Neuronal stem cell (in vitro differentiated cells): ENCODE measurements at regions not wholly inside any gene's neighbourhood (a gene's known extent, or its start where the extent isn't known, plus 50 kb on each side); places are given as distances from the start of the nearest gene placed in this dataset.
A peak's percentile ranks its signal among the peaks of the same experiment; 100 is the strongest.

Experiments
- DNase-seq: peaks from one replicate; pipeline ENCODE4 v3.0.0-alpha.2; 2013; ENCODE audit warnings: low spot score
- H2AFZ ChIP-seq: one replicate; pipeline ENCODE4 v1.6.1; 2013; ENCODE audit warnings: mild to moderate bottlenecking, low read length, inconsistent platforms
- H2AK5ac ChIP-seq: 2 replicates; pipeline ENCODE4 v1.6.1; 2013; ENCODE audit warnings: low read depth, mild to moderate bottlenecking, inconsistent platforms, low read length, moderate library complexity, mixed read lengths
- H2BK120ac ChIP-seq: 2 replicates; pipeline ENCODE4 v1.6.1; 2013; ENCODE audit warnings: low read depth, mild to moderate bottlenecking, inconsistent platforms, low read length, moderate library complexity, mixed read lengths
- H2BK12ac ChIP-seq: one replicate; pipeline ENCODE4 v1.6.1; 2013; ENCODE audit warnings: low read length, inconsistent platforms
- H2BK15ac ChIP-seq: 2 replicates; pipeline ENCODE4 v1.6.1; 2013; ENCODE audit warnings: mild to moderate bottlenecking, low read length, inconsistent platforms, mixed read lengths
- H2BK5ac ChIP-seq: one replicate; pipeline ENCODE4 v1.6.1; 2013; ENCODE audit warnings: inconsistent platforms, mild to moderate bottlenecking, low read length, moderate library complexity
- H3K14ac ChIP-seq: one replicate; pipeline ENCODE4 v1.6.1; 2013; ENCODE audit warnings: low read length, inconsistent platforms
- H3K18ac ChIP-seq: 2 replicates; pipeline ENCODE4 v1.6.1; 2013; ENCODE audit warnings: low read length, inconsistent platforms
- H3K23ac ChIP-seq: 2 replicates; pipeline ENCODE4 v1.6.1; 2013; ENCODE audit warnings: low read depth, mild to moderate bottlenecking, mixed read lengths, low read length, inconsistent platforms; ENCODE audit not compliant: poor library complexity
- H3K27ac ChIP-seq: replicated peaks from 3 replicates; pipeline ENCODE4 v1.5.1; 2013; ENCODE audit warnings: low read length, inconsistent platforms
- H3K27me3 ChIP-seq, 3 experiments: 2 replicates each; pipeline ENCODE4 v1.6.1; 2013; ENCODE audit warnings: low read length in 3 of 3, mild to moderate bottlenecking in 2 of 3, inconsistent platforms in 1 of 3, low read depth in 1 of 3, mixed read lengths in 1 of 3, moderate library complexity in 1 of 3; ENCODE audit not compliant: control insufficient read depth in 3 of 3, insufficient read depth in 3 of 3
- H3K36me3 ChIP-seq, 2 donors: replicated peaks in 1 of 2; 2 replicates each; pipeline ENCODE4 v1.6.1; 2013; ENCODE audit warnings: low read length in 2 of 2; ENCODE audit not compliant: control insufficient read depth in 2 of 2, insufficient read depth in 2 of 2
- H3K4ac ChIP-seq: 2 replicates; pipeline ENCODE4 v1.6.1; 2013; ENCODE audit warnings: inconsistent platforms, mild to moderate bottlenecking, low read length, moderate library complexity
- H3K4me1 ChIP-seq, 2 donors: 1 replicate in 1 of 2; 2 replicates in 1 of 2; pipeline ENCODE4 v1.6.1; 2013; ENCODE audit warnings: low read length in 2 of 2, low read depth in 1 of 2; ENCODE audit not compliant: control insufficient read depth in 2 of 2, insufficient read depth in 1 of 2
- H3K4me2 ChIP-seq: one replicate; pipeline ENCODE4 v1.6.1; 2013; ENCODE audit warnings: mild to moderate bottlenecking, low read length, inconsistent platforms; ENCODE audit not compliant: insufficient read depth, poor library complexity, severe bottlenecking
- H3K4me3 ChIP-seq, 2 donors: 2 replicates each; pipeline ENCODE4 v1.5.1; 2013; ENCODE audit warnings: low read length in 2 of 2, mild to moderate bottlenecking in 2 of 2, inconsistent platforms in 1 of 2, moderate library complexity in 1 of 2
- H3K79me1 ChIP-seq: one replicate; pipeline ENCODE4 v1.6.1; 2013; ENCODE audit warnings: low read depth, mild to moderate bottlenecking, inconsistent platforms, low read length, moderate library complexity
- H3K9ac ChIP-seq: one replicate; pipeline ENCODE4 v1.6.1; 2013; ENCODE audit warnings: mild to moderate bottlenecking, low read depth, low read length, inconsistent platforms; ENCODE audit not compliant: poor library complexity
- H3K9me3 ChIP-seq, 2 donors: replicated peaks in 1 of 2; 2 replicates each; pipeline versions ENCODE3 to v1.6.1; 2013; ENCODE audit warnings: low read length in 2 of 2, mild to moderate bottlenecking in 2 of 2, inconsistent platforms in 1 of 2, low read depth in 1 of 2, mixed read lengths in 1 of 2, moderate library complexity in 1 of 2; ENCODE audit not compliant: control insufficient read depth in 2 of 2, insufficient read depth in 1 of 2
- H4K8ac ChIP-seq: one replicate; pipeline ENCODE4 v1.6.1; 2013; ENCODE audit warnings: low read depth, mild to moderate bottlenecking, inconsistent platforms, low read length, moderate library complexity
- H4K91ac ChIP-seq: one replicate; pipeline ENCODE4 v1.6.1; 2013; ENCODE audit warnings: low read length, low read depth, mild to moderate bottlenecking, inconsistent platforms; ENCODE audit not compliant: poor library complexity
- WGBS, 2 donors: extraction: QIAGEN DNeasy Blood & Tissue Kit; methylation state at CpG; one replicate each; pipeline ENCODE4 v1.1.7; 2013; ENCODE audit warnings: missing lambda C conversion rate in 2 of 2, mixed read lengths in 1 of 2; ENCODE audit not compliant: insufficient read length in 2 of 2, insufficient replicate concordance in 1 of 2; ENCODE audit errors: extremely low coverage in 2 of 2; 5-methylcytosine and 5-hydroxymethylcytosine counted together

DNA sequence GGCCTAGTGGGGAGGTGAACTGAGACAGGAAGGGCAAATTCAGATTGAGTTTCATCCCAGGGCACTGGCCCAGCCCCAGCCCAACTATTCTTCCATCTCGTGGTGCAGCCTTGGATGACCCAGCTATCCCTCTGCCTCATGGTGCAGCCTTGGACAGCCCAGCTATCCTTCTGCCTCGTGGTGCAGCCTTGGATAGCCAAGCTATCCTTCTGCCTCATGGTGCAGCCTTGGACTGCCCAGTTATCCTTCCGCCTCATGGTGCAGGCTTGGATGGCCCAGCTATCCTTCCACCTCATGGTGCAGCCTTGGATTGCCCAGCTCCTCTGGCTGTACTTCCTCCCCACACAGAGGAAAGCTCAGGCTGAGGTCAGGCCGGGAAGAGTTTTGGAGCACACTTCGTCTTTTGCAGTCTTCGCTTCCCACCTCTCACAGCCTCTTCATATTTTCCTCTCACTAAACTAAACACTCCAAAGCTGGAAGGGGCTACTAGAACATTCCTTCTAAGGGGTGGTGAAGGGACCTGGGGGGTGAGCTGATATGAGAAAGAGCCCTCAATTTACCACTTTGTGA lies 69.8 kb upstream of the TTC34 start:
- Histone ChIP-seq H2AK5ac (no peak overlapping the region), H3K36me3 (no peaks in the 10 kb centered on the region), H2BK120ac (no peak overlapping the region), H4K8ac (no peak overlapping the region), H3K4me3 (peak overlapping the region in 1 of 2 donors; percentile 9), H3K14ac (no peak overlapping the region), H3K18ac (no peak overlapping the region), H2AFZ (no peak overlapping the region), H3K27me3 (peaks cover 0 to 22% (median 0%) of the 10 kb centered on the region in 3 experiments), H2BK12ac (no peak overlapping the region), H4K91ac (no peak overlapping the region), H3K79me1 (no peaks in the 10 kb centered on the region), H3K4me2 (no peak overlapping the region), H3K23ac (no peak overlapping the region), H2BK5ac (no peak overlapping the region), H3K4me1 (no peaks in the 10 kb centered on the region), H2BK15ac (no peak overlapping the region), H3K9ac (no peak overlapping the region), H3K27ac (no peak overlapping the region), H3K9me3 (peaks cover 9 to 18% of the 10 kb centered on the region in 2 donors), H3K4ac (no peak overlapping the region)
- no peak for DNase-seq
- no CpG with 5 or more reads among the region's 6 CpGs for WGBS, 2 donors

DNA sequence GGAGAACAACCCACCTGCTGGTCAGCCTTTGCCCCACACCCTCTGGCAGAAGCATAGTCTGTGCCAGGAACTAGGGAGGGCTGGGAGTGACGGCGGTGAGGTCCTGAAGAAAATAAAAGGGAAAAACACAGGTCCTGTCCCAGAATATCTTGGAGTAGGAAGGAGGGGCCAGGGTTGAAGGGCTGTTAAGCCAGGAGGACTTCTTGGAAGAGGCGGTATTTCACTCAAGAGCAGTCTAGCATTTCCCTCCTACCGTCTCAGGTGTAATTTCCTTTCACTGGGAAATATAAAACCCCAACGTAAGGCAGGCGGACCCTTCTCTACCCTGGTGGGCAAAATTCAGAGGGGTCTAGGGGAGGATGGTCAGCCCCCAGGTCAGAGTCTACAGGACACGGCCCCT lies 72.7 kb upstream of the TTC34 start:
- H3K79me1 ChIP-seq = no peaks in the 10 kb centered on the region
- peaks cover 9 to 20% of the 10 kb centered on the region in 2 donors for H3K9me3 ChIP-seq
- H3K9ac ChIP-seq = no peak overlapping the region
- no peak overlapping the region for H3K18ac ChIP-seq
- peaks cover 0 to 32% (median 0%) of the 10 kb centered on the region in 3 experiments for H3K27me3 ChIP-seq
- H3K4me1 ChIP-seq = no peaks in the 10 kb centered on the region
- peak overlapping the region; percentile 79 for H2AK5ac ChIP-seq
- no peak overlapping the region for H3K4ac ChIP-seq
- no peak overlapping the region for H3K27ac ChIP-seq
- no peaks in the 10 kb centered on the region for H3K36me3 ChIP-seq
- H3K23ac ChIP-seq = no peak overlapping the region
- WGBS, 2 donors = no CpG with 5 or more reads among the region's 7 CpGs
- no peak overlapping the region for H2AFZ ChIP-seq
- H2BK15ac ChIP-seq = no peak overlapping the region
- DNase-seq = no peak
- H2BK5ac ChIP-seq = no peak overlapping the region
- H2BK12ac ChIP-seq = no peak overlapping the region
- H3K14ac ChIP-seq = no peak overlapping the region
- no peak overlapping the region for H4K8ac ChIP-seq
- H2BK120ac ChIP-seq = peak overlapping the region; percentile 41
- no peak overlapping the region for H3K4me3 ChIP-seq
- no peak overlapping the region for H4K91ac ChIP-seq
- no peak overlapping the region for H3K4me2 ChIP-seq

DNA sequence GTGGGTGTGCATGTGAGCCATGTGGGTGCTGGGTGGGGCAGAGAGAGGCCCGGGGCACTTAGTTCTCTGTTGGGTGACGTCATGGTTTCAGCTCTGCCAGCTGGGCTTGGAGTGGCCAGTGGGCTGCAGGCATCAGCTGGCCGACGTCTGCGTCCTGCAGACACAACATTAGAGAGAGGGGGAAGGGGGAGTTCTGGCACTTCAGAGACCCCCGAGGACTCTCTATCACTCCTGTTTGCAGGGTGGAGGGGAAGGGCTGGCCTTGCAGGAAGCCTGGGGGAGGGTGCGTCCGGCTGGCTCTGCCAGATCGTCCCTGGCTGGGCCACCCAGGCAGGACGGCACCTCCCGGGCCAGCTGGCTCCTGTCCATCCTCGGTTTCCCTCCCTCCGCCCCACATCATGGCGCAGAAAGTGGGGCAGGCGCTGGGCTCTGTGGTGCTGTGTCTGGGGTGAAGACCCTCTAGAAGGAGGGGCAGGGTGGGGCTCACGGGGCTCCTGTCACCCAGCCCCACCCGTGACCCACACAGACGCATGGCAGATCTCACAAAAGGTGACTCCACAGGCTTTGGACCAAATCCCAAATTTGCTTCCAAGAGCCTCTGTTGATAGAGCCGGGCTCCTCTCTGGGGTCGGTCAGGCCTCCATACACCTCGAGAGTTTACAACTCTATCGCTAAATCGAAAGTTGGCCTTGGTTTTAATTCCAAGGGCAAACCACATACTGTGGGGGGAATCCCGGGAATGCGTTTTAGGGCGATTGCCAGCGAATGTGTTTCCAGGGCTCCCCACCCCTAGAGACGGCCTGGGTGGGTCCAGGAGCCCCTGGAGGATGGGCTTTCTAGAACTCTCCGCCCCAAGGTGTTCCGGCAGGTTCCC lies 73.4 kb upstream of the TTC34 start:
- peaks cover 0 to 37% (median 0%) of the 10 kb centered on the region in 3 experiments for H3K27me3 ChIP-seq
- H3K4ac ChIP-seq = no peak overlapping the region
- DNase-seq = no peak
- no peak overlapping the region for H2AFZ ChIP-seq
- no peaks in the 10 kb centered on the region for H3K36me3 ChIP-seq
- H3K4me2 ChIP-seq = no peak overlapping the region
- H2BK120ac ChIP-seq = no peak overlapping the region
- H3K9me3 ChIP-seq = peaks cover 9 to 20% of the 10 kb centered on the region in 2 donors
- no peak overlapping the region for H4K8ac ChIP-seq
- H3K14ac ChIP-seq = no peak overlapping the region
- no CpG with 5 or more reads among the region's 30 CpGs for WGBS, 2 donors
- H3K4me3 ChIP-seq = no peak overlapping the region
- H3K4me1 ChIP-seq = no peaks in the 10 kb centered on the region
- H2BK15ac ChIP-seq = no peak overlapping the region
- H3K9ac ChIP-seq = no peak overlapping the region
- H3K27ac ChIP-seq = no peak overlapping the region
- H2AK5ac ChIP-seq = peak overlapping the region; percentile 84
- H3K18ac ChIP-seq = no peak overlapping the region
- no peak overlapping the region for H4K91ac ChIP-seq
- H2BK5ac ChIP-seq = no peak overlapping the region
- peak overlapping the region; percentile 55 for H3K23ac ChIP-seq
- H3K79me1 ChIP-seq = no peaks in the 10 kb centered on the region
- no peak overlapping the region for H2BK12ac ChIP-seq
